MM.1S (cell line): ENCODE measurements at regions not wholly inside any gene's neighbourhood (a gene's known extent, or its start where the extent isn't known, plus 50 kb on each side); places are given as distances from the start of the nearest gene placed in this dataset.

ENCODE experiments used
- EZH2 ChIP-seq: fragments of 300-600 bp; sonication (generic); optimal IDR thresholded peaks from 2 replicates; pipeline ENCODE3; 2017; ENCODE audit warnings: low read depth, mild to moderate bottlenecking, antibody characterized with exemption, low read length, mixed read lengths
- TF ChIP-seq, protein P1 (sequence below): fragments of 300-600 bp; sonication (generic); IDR thresholded peaks from 2 replicates; pipeline ENCODE4 v1.5.1; 2016; ENCODE audit warnings: antibody characterized with exemption, low read length, mixed read lengths

DNA sequence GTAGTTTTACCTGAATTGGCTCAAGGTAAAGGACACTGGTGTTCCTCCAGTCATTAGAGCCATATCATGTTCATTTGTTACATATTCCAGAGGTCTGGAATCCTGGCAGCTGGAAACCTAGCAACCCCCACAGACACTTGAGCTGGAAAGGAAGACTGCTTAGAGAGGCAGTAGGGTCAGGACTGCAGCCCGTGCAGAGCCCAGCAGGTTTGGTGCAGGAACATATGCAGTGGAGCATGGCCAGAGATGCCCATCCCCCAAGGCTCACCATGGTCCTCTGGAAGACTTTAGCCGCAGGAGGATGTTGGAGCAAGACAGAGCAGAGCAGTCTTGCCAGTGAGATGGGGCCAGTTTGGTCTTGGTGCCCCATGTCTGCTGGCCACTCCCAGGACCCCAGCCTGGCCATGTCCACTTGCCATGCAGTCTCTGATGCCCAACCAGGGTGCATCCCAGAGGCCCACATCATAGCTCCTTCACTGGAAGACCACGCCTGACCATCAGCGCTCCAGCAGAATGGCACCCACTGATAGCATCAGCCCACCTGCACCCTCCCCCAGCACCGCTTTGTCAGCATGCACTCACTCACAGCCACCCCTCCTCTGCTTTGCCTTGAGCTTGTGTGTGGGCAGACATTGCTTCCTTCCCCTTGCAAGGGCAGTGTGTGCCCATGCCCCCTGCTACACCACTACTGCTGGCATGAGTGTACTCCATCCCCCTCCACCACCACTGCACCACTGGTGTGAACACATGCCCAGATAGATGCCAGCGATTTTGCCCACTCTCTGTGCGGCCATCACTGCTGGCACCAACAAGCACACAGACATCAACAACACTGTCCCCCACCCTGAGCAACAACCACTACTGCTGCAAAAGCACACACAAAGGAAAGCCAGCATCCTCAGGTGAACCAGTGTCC lies 190.3 kb upstream of the SPOCK3 start:
- TF ChIP-seq, protein P1, sequence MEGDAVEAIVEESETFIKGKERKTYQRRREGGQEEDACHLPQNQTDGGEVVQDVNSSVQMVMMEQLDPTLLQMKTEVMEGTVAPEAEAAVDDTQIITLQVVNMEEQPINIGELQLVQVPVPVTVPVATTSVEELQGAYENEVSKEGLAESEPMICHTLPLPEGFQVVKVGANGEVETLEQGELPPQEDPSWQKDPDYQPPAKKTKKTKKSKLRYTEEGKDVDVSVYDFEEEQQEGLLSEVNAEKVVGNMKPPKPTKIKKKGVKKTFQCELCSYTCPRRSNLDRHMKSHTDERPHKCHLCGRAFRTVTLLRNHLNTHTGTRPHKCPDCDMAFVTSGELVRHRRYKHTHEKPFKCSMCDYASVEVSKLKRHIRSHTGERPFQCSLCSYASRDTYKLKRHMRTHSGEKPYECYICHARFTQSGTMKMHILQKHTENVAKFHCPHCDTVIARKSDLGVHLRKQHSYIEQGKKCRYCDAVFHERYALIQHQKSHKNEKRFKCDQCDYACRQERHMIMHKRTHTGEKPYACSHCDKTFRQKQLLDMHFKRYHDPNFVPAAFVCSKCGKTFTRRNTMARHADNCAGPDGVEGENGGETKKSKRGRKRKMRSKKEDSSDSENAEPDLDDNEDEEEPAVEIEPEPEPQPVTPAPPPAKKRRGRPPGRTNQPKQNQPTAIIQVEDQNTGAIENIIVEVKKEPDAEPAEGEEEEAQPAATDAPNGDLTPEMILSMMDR = no peak
- no peak for TF ChIP-seq EZH2
